ENCODE measurements at regions not wholly inside any gene's neighbourhood (a gene's known extent, or its start where the extent isn't known, plus 50 kb on each side); places are given as distances from the start of the nearest gene placed in this dataset.
"Not testable (repeated sequence)": the region's sequence is repeated elsewhere in the genome, so short reads cannot be mapped to it uniquely, and the experiment has no call there.

GRCh38 chr2:236905976-236906375 lies 179.7 kb upstream of the COPS8 start:
- no peak for DNase-seq

GRCh38 chr2:236908439-236909192 lies 177.1 kb upstream of the COPS8 start:
- no peak for DNase-seq

- DNase-seq, result no peak
Measured at GRCh38 chr2:236909193-236909504, 176.5 kb upstream of the COPS8 start.

GRCh38 chr2:236909802-236910201 lies 175.9 kb upstream of the COPS8 start:
- no peak for DNase-seq

- DNase-seq, result no peak
Measured at GRCh38 chr2:236910781-236911495, 174.8 kb upstream of the COPS8 start.

- DNase-seq, result no peak
Measured at GRCh38 chr2:236912326-236913120, 173.2 kb upstream of the COPS8 start.

- DNase-seq, result no peak
Measured at GRCh38 chr2:236915186-236915585, 170.5 kb upstream of the COPS8 start.

- DNase-seq, result no peak
Measured at GRCh38 chr2:236915726-236916125, 170.0 kb upstream of the COPS8 start.

- no peak for DNase-seq
Measured at GRCh38 chr2:236916181-236916580, 169.5 kb upstream of the COPS8 start.

- no peak for DNase-seq
Measured at GRCh38 chr2:236916651-236917050, 169.0 kb upstream of the COPS8 start.

- DNase-seq, result no peak
Measured at GRCh38 chr2:236917164-236917563, 168.5 kb upstream of the COPS8 start.

GRCh38 chr2:236918545-236918944 lies 167.1 kb upstream of the COPS8 start:
- no peak for DNase-seq

GRCh38 chr2:236919209-236919608 lies 166.5 kb upstream of the COPS8 start:
- no peak for DNase-seq

- not testable (repeated sequence) for DNase-seq
Measured at GRCh38 chr2:236919801-236920379, 165.8 kb upstream of the COPS8 start.

GRCh38 chr2:236922061-236922460 lies 163.6 kb upstream of the COPS8 start:
- no peak for DNase-seq

GRCh38 chr2:236928380-236929037 lies 157.2 kb upstream of the COPS8 start:
- no peak for DNase-seq

GRCh38 chr2:236932831-236933361 lies 152.8 kb upstream of the COPS8 start:
- no peak for DNase-seq

- no peak for DNase-seq
Measured at GRCh38 chr2:236934166-236934565, 151.5 kb upstream of the COPS8 start.

GRCh38 chr2:236934656-236935055 lies 151.0 kb upstream of the COPS8 start:
- no peak for DNase-seq

GRCh38 chr2:236935083-236935482 lies 150.6 kb upstream of the COPS8 start:
- no peak for DNase-seq

- no peak for DNase-seq
Measured at GRCh38 chr2:236935631-236936445, 149.9 kb upstream of the COPS8 start.

Data from right kidney (tissue), 1 donor.